ENCODE measurements at regions not wholly inside any gene's neighbourhood (a gene's known extent, or its start where the extent isn't known, plus 50 kb on each side); places are given as distances from the start of the nearest gene placed in this dataset.

- no peak for TF ChIP-seq CTCF (IDR thresholded peaks at IDR 0.05)
- no peak for TF ChIP-seq POLR2A (IDR thresholded peaks at IDR 0.05)
Measured at GRCh38 chr4:59540311-59540710, 1659.8 kb upstream of the ADGRL3 start.

Data from Peyer's patch (tissue), 4 donors.